ENCODE measurements at regions not wholly inside any gene's neighbourhood (a gene's known extent, or its start where the extent isn't known, plus 50 kb on each side); places are given as distances from the start of the nearest gene placed in this dataset.

- DNase-seq (ENCODE audit: low spot score in 2 of 2) (no peak), ATAC-seq (replicated peaks; ENCODE audit: extremely low read depth, poor library complexity, severe bottlenecking) (no peak)
- no peak overlapping the region for H3K27ac Mint-ChIP-seq (ENCODE audit: low read depth)
- H3K9me3 Mint-ChIP-seq = no peaks in the 10 kb centered on the region
- H3K4me3 Mint-ChIP-seq = no peak overlapping the region
- H3K27me3 Mint-ChIP-seq = peaks cover 7% of the 10 kb centered on the region
- no peaks in the 10 kb centered on the region for H3K4me1 Mint-ChIP-seq
- no peaks in the 10 kb centered on the region for H3K36me3 Mint-ChIP-seq (ENCODE audit: insufficient read depth)
Observed at GRCh38 chr7:13279854-13280435, 592.5 kb downstream of the ARL4A start.

GRCh38 chr7:13282377-13282980 is 595.0 kb downstream of the ARL4A start:
- no peak overlapping the region for H3K4me3 Mint-ChIP-seq
- no peak for ATAC-seq (replicated peaks; ENCODE audit: extremely low read depth, poor library complexity, severe bottlenecking)
- DNase-seq (ENCODE audit: low spot score in 2 of 2) = no peak

GRCh38 chr7:13286916-13287315 is 599.5 kb downstream of the ARL4A start:
- Mint-ChIP-seq H3K4me1 (no peaks in the 10 kb centered on the region), H3K9me3 (no peaks in the 10 kb centered on the region), H3K27me3 (no peaks in the 10 kb centered on the region), H3K27ac (ENCODE audit: low read depth) (no peak overlapping the region), H3K4me3 (no peak overlapping the region), H3K36me3 (ENCODE audit: insufficient read depth) (no peaks in the 10 kb centered on the region)
- no peak for DNase-seq (ENCODE audit: low spot score in 2 of 2)
- ATAC-seq (replicated peaks; ENCODE audit: extremely low read depth, poor library complexity, severe bottlenecking) = no peak

More at GRCh38 chr7:13282377-13282980, 595.0 kb downstream of the ARL4A start:
- Mint-ChIP-seq H3K9me3 (no peaks in the 10 kb centered on the region), H3K36me3 (ENCODE audit: insufficient read depth) (no peaks in the 10 kb centered on the region), H3K27ac (ENCODE audit: low read depth) (no peak overlapping the region), H3K4me1 (no peaks in the 10 kb centered on the region), H3K27me3 (no peaks in the 10 kb centered on the region)

GRCh38 chr7:13288516-13288915 is 601.1 kb downstream of the ARL4A start:
- no peak for ATAC-seq (replicated peaks; ENCODE audit: extremely low read depth, poor library complexity, severe bottlenecking)
- H3K4me1 Mint-ChIP-seq = no peaks in the 10 kb centered on the region
- H3K27me3 Mint-ChIP-seq = no peaks in the 10 kb centered on the region
- no peak overlapping the region for H3K27ac Mint-ChIP-seq (ENCODE audit: low read depth)
- H3K4me3 Mint-ChIP-seq = no peak overlapping the region
- no peaks in the 10 kb centered on the region for H3K36me3 Mint-ChIP-seq (ENCODE audit: insufficient read depth)
- DNase-seq (ENCODE audit: low spot score in 2 of 2) = no peak
- H3K9me3 Mint-ChIP-seq = no peaks in the 10 kb centered on the region

GRCh38 chr7:13290975-13291374 is 603.5 kb downstream of the ARL4A start:
- H3K9me3 Mint-ChIP-seq = no peaks in the 10 kb centered on the region
- DNase-seq (ENCODE audit: low spot score in 2 of 2) (no peak), ATAC-seq (replicated peaks; ENCODE audit: extremely low read depth, poor library complexity, severe bottlenecking) (no peak)
- H3K27ac Mint-ChIP-seq (ENCODE audit: low read depth) = no peak overlapping the region
- no peak overlapping the region for H3K4me3 Mint-ChIP-seq
- H3K27me3 Mint-ChIP-seq = no peaks in the 10 kb centered on the region
- H3K4me1 Mint-ChIP-seq = no peaks in the 10 kb centered on the region
- no peaks in the 10 kb centered on the region for H3K36me3 Mint-ChIP-seq (ENCODE audit: insufficient read depth)

- no peaks in the 10 kb centered on the region for H3K36me3 Mint-ChIP-seq (ENCODE audit: insufficient read depth)
- H3K4me1 Mint-ChIP-seq = no peaks in the 10 kb centered on the region
- H3K9me3 Mint-ChIP-seq = no peaks in the 10 kb centered on the region
- H3K4me3 Mint-ChIP-seq = no peak overlapping the region
- no peak for DNase-seq (ENCODE audit: low spot score in 2 of 2)
- H3K27me3 Mint-ChIP-seq = no peaks in the 10 kb centered on the region
- ATAC-seq (replicated peaks; ENCODE audit: extremely low read depth, poor library complexity, severe bottlenecking) = no peak
- no peak overlapping the region for H3K27ac Mint-ChIP-seq (ENCODE audit: low read depth)
Observed at GRCh38 chr7:13293264-13294002, 606.0 kb downstream of the ARL4A start.

GRCh38 chr7:13307040-13307439 is 619.6 kb downstream of the ARL4A start:
- H3K27ac Mint-ChIP-seq (ENCODE audit: low read depth) = no peak overlapping the region
- no peaks in the 10 kb centered on the region for H3K4me1 Mint-ChIP-seq

GRCh38 chr7:13308423-13308822 is 621.0 kb downstream of the ARL4A start:
- Mint-ChIP-seq H3K4me3 (no peak overlapping the region), H3K9me3 (no peaks in the 10 kb centered on the region), H3K27me3 (no peaks in the 10 kb centered on the region), H3K4me1 (no peaks in the 10 kb centered on the region), H3K27ac (ENCODE audit: low read depth) (no peak overlapping the region), H3K36me3 (ENCODE audit: insufficient read depth) (no peaks in the 10 kb centered on the region)
- DNase-seq (ENCODE audit: low spot score in 2 of 2) (no peak), ATAC-seq (replicated peaks; ENCODE audit: extremely low read depth, poor library complexity, severe bottlenecking) (no peak)

More at GRCh38 chr7:13307040-13307439, 619.6 kb downstream of the ARL4A start:
- Mint-ChIP-seq H3K27me3 (no peaks in the 10 kb centered on the region), H3K4me3 (no peak overlapping the region), H3K36me3 (ENCODE audit: insufficient read depth) (no peaks in the 10 kb centered on the region), H3K9me3 (no peaks in the 10 kb centered on the region)
- no peak for ATAC-seq (replicated peaks; ENCODE audit: extremely low read depth, poor library complexity, severe bottlenecking)
- no peak for DNase-seq (ENCODE audit: low spot score in 2 of 2)

GRCh38 chr7:13309535-13309934 is 622.1 kb downstream of the ARL4A start:
- no peak for ATAC-seq (replicated peaks; ENCODE audit: extremely low read depth, poor library complexity, severe bottlenecking)
- H3K27me3 Mint-ChIP-seq = no peaks in the 10 kb centered on the region
- H3K9me3 Mint-ChIP-seq = no peaks in the 10 kb centered on the region
- DNase-seq (ENCODE audit: low spot score in 2 of 2) = no peak
- no peaks in the 10 kb centered on the region for H3K36me3 Mint-ChIP-seq (ENCODE audit: insufficient read depth)
- no peaks in the 10 kb centered on the region for H3K4me1 Mint-ChIP-seq
- H3K27ac Mint-ChIP-seq (ENCODE audit: low read depth) = no peak overlapping the region
- H3K4me3 Mint-ChIP-seq = no peak overlapping the region

GRCh38 chr7:13312307-13312706 is 624.9 kb downstream of the ARL4A start:
- Mint-ChIP-seq H3K27ac (ENCODE audit: low read depth) (no peak overlapping the region), H3K4me1 (no peaks in the 10 kb centered on the region), H3K9me3 (no peaks in the 10 kb centered on the region), H3K27me3 (no peaks in the 10 kb centered on the region), H3K4me3 (no peak overlapping the region), H3K36me3 (ENCODE audit: insufficient read depth) (no peaks in the 10 kb centered on the region)
- DNase-seq (ENCODE audit: low spot score in 2 of 2) (no peak), ATAC-seq (replicated peaks; ENCODE audit: extremely low read depth, poor library complexity, severe bottlenecking) (no peak)

- no peaks in the 10 kb centered on the region for H3K9me3 Mint-ChIP-seq
- H3K27ac Mint-ChIP-seq (ENCODE audit: low read depth) = no peak overlapping the region
- no peaks in the 10 kb centered on the region for H3K36me3 Mint-ChIP-seq (ENCODE audit: insufficient read depth)
- H3K4me3 Mint-ChIP-seq = no peak overlapping the region
- H3K4me1 Mint-ChIP-seq = no peaks in the 10 kb centered on the region
- H3K27me3 Mint-ChIP-seq = no peaks in the 10 kb centered on the region
- no peak for DNase-seq (ENCODE audit: low spot score in 2 of 2)
- ATAC-seq (replicated peaks; ENCODE audit: extremely low read depth, poor library complexity, severe bottlenecking) = no peak
Observed at GRCh38 chr7:13320333-13320732, 632.9 kb downstream of the ARL4A start.

GRCh38 chr7:13321316-13321715 is 633.9 kb downstream of the ARL4A start:
- no peaks in the 10 kb centered on the region for H3K36me3 Mint-ChIP-seq (ENCODE audit: insufficient read depth)
- no peaks in the 10 kb centered on the region for H3K27me3 Mint-ChIP-seq
- no peaks in the 10 kb centered on the region for H3K4me1 Mint-ChIP-seq
- no peak overlapping the region for H3K4me3 Mint-ChIP-seq
- H3K27ac Mint-ChIP-seq (ENCODE audit: low read depth) = no peak overlapping the region
- ATAC-seq (replicated peaks; ENCODE audit: extremely low read depth, poor library complexity, severe bottlenecking) (no peak), DNase-seq (ENCODE audit: low spot score in 2 of 2) (no peak)
- no peaks in the 10 kb centered on the region for H3K9me3 Mint-ChIP-seq

- Mint-ChIP-seq H3K27ac (ENCODE audit: low read depth) (no peak overlapping the region), H3K9me3 (no peaks in the 10 kb centered on the region), H3K4me1 (no peaks in the 10 kb centered on the region), H3K36me3 (ENCODE audit: insufficient read depth) (no peaks in the 10 kb centered on the region), H3K4me3 (no peak overlapping the region), H3K27me3 (no peaks in the 10 kb centered on the region)
- ATAC-seq (replicated peaks; ENCODE audit: extremely low read depth, poor library complexity, severe bottlenecking) = no peak
- no peak for DNase-seq (ENCODE audit: low spot score in 2 of 2)
Observed at GRCh38 chr7:13322126-13322525, 634.7 kb downstream of the ARL4A start.

Measured in central memory CD8-positive, alpha-beta T cell (primary cell).